ENCODE measurements at regions not wholly inside any gene's neighbourhood (a gene's known extent, or its start where the extent isn't known, plus 50 kb on each side); places are given as distances from the start of the nearest gene placed in this dataset.

- TF ChIP-seq CTCF (IDR thresholded peaks at IDR 0.05): no peak
- no peak for TF ChIP-seq POLR2A (IDR thresholded peaks at IDR 0.05)
Observed at GRCh38 chr11:112639469-112639868, 321.8 kb upstream of the NCAM1 start.
